Upper lobe of left lung (tissue), 6 donors: ENCODE measurements at regions not wholly inside any gene's neighbourhood (a gene's known extent, or its start where the extent isn't known, plus 50 kb on each side); places are given as distances from the start of the nearest gene placed in this dataset.

Experiments used
- ATAC-seq, 2 donors: fragments of 200-7000 bp; cut with Tn5 transposase; one replicate each; pipeline ENCODE4 v1.9.1; 2022; ENCODE audit warnings: mild to moderate bottlenecking in 2 of 2, moderate library complexity in 2 of 2; ENCODE audit not compliant: low FRiP score in 2 of 2
- DNase-seq, 2 donors: peaks; one replicate each; pipeline ENCODE4 v3.0.0-alpha.2; 2019 to 2020
- H3K27ac ChIP-seq, 4 donors: fragments of 200-600 bp; sonication (generic); one replicate each; pipeline ENCODE4 v1.5.1; 2016 to 2019
- H3K27me3 ChIP-seq, 4 donors: fragments of 200-600 bp; sonication (generic); one replicate each; pipeline ENCODE4 v1.5.1; 2017 to 2019
- H3K36me3 ChIP-seq, 4 donors: fragments of 200-600 bp; sonication (generic); one replicate each; pipeline ENCODE4 v1.5.1; 2016 to 2019
- H3K4me1 ChIP-seq, 4 donors: fragments of 200-600 bp; sonication (generic); one replicate each; pipeline ENCODE4 v1.5.1; 2018 to 2019
- H3K4me3 ChIP-seq, 4 donors: fragments of 200-600 bp; sonication (generic); one replicate each; pipeline ENCODE4 v1.5.1; 2017 to 2019; ENCODE audit warnings: mild to moderate bottlenecking in 2 of 4, moderate library complexity in 1 of 4
- H3K9me3 ChIP-seq, 4 donors: fragments of 200-600 bp; sonication (generic); one replicate each; pipeline ENCODE4 v1.5.1; 2018 to 2019
- EP300 ChIP-seq, 4 donors: sonication (generic); formaldehyde crosslinking; IDR thresholded peaks; one replicate each; pipeline ENCODE4 v1.5.1; 2017; ENCODE audit warnings: antibody characterized with exemption in 4 of 4, control low read depth in 2 of 4
- POLR2A ChIP-seq, 4 donors: fragments of 450-650 bp; IDR thresholded peaks; one replicate each; pipeline ENCODE4 v1.5.1; 2016 to 2017; ENCODE audit warnings: antibody characterized with exemption in 4 of 4, mild to moderate bottlenecking in 2 of 4
- POLR2AphosphoS5 ChIP-seq, 2 donors: sonication (generic); formaldehyde crosslinking; IDR thresholded peaks; one replicate each; pipeline ENCODE4 v1.5.1; 2017; ENCODE audit warnings: antibody characterized with exemption in 2 of 2
- whole genome bisulfite sequencing, 2 donors: methylation state at CpG; one replicate each; pipeline ENCODE4 v1.1.5; 2017 to 2018; 5-methylcytosine and 5-hydroxymethylcytosine counted together
- TF ChIP-seq, protein P1 (sequence below), 6 experiments: fragments of 450-650 bp in 4 of 6; fragments of 200-600 bp in 2 of 6; sonication (generic) in 2 of 6; IDR thresholded peaks; one replicate each; pipeline ENCODE4 v1.5.1; 2016 to 2019; ENCODE audit warnings: antibody characterized with exemption in 6 of 6
- donor health status: DM: no; HTN: no; CAD: no; lungs with moderate emphysema.
- donor health status: DM: no; HTN: yes; CAD: no; lungs with severe emphysema.

DNA sequence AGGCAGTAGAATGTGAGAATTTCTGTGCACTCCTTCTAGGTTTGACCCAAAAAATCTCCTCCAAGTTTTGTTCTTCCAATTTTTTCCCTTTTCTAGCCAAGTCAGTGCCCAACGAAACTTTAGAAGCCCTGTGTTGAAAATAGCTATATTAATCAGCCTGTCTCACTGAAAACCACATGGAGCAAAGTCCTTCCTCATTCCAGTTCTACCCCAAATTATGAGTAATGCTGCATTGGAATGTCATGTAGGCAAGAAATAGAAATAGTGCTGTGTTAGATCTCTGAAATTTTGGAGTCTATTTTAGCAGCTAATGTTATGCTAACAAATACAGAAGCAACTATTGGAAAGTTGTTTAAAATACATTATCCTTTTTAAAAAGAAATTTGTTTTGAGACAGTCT lies 725.5 kb downstream of the TBC1D32 start:
- Histone ChIP-seq H3K9me3 (no peaks in the 10 kb centered on the region), H3K27ac (no peak overlapping the region), H3K27me3 (no peaks in the 10 kb centered on the region), H3K4me1 (no peaks in the 10 kb centered on the region), H3K4me3 (no peak overlapping the region), H3K36me3 (no peaks in the 10 kb centered on the region)
- TF ChIP-seq, protein P1, sequence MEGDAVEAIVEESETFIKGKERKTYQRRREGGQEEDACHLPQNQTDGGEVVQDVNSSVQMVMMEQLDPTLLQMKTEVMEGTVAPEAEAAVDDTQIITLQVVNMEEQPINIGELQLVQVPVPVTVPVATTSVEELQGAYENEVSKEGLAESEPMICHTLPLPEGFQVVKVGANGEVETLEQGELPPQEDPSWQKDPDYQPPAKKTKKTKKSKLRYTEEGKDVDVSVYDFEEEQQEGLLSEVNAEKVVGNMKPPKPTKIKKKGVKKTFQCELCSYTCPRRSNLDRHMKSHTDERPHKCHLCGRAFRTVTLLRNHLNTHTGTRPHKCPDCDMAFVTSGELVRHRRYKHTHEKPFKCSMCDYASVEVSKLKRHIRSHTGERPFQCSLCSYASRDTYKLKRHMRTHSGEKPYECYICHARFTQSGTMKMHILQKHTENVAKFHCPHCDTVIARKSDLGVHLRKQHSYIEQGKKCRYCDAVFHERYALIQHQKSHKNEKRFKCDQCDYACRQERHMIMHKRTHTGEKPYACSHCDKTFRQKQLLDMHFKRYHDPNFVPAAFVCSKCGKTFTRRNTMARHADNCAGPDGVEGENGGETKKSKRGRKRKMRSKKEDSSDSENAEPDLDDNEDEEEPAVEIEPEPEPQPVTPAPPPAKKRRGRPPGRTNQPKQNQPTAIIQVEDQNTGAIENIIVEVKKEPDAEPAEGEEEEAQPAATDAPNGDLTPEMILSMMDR (IDR thresholded peaks at IDR 0.05), result no peak
- no peak for TF ChIP-seq POLR2AphosphoS5 (IDR thresholded peaks at IDR 0.05)
- no peak for TF ChIP-seq POLR2A (IDR thresholded peaks at IDR 0.05)
- TF ChIP-seq EP300 (IDR thresholded peaks at IDR 0.05), result no peak
- 35 to 47% methylated on average over 1 of the region's 1 CpG for WGBS, 2 donors
- ATAC-seq, result no peak
- no peak for DNase-seq

- no peaks in the 10 kb centered on the region for H3K9me3 ChIP-seq
- H3K4me1 ChIP-seq, result no peaks in the 10 kb centered on the region
- DNase-seq (no peak), ATAC-seq (no peak)
- H3K4me3 ChIP-seq, result no peak overlapping the region
- H3K36me3 ChIP-seq, result no peaks in the 10 kb centered on the region
- no peaks in the 10 kb centered on the region for H3K27me3 ChIP-seq
- TF ChIP-seq EP300 (IDR thresholded peaks at IDR 0.05) (no peak), POLR2A (IDR thresholded peaks at IDR 0.05) (no peak), POLR2AphosphoS5 (IDR thresholded peaks at IDR 0.05) (no peak)
- TF ChIP-seq, protein P1 (IDR thresholded peaks at IDR 0.05), result no peak
- no peak overlapping the region for H3K27ac ChIP-seq
- 57 to 83% methylated on average over 4 of the region's 4 CpGs for WGBS, 2 donors
These were observed 727.5 kb downstream of the TBC1D32 start for GRCh38 chr6:120606743-120607142.

- Histone ChIP-seq H3K27me3 (no peaks in the 10 kb centered on the region), H3K4me1 (no peaks in the 10 kb centered on the region), H3K36me3 (no peaks in the 10 kb centered on the region), H3K9me3 (no peaks in the 10 kb centered on the region), H3K4me3 (no peak overlapping the region), H3K27ac (no peak overlapping the region)
- DNase-seq (no peak), ATAC-seq (no peak)
- 67 to 72% methylated on average over 1 of the region's 1 CpG for WGBS, 2 donors
- TF ChIP-seq, protein P1 (IDR thresholded peaks at IDR 0.05), result no peak
- no peak for TF ChIP-seq EP300 (IDR thresholded peaks at IDR 0.05)
- TF ChIP-seq POLR2A (IDR thresholded peaks at IDR 0.05), result no peak
- no peak for TF ChIP-seq POLR2AphosphoS5 (IDR thresholded peaks at IDR 0.05)
These were observed 729.8 kb downstream of the TBC1D32 start for GRCh38 chr6:120604510-120604909.

GRCh38 chr6:120590611-120591010 lies 743.7 kb downstream of the TBC1D32 start:
- Histone ChIP-seq H3K4me3 (no peak overlapping the region), H3K9me3 (no peaks in the 10 kb centered on the region), H3K27me3 (no peaks in the 10 kb centered on the region), H3K36me3 (no peaks in the 10 kb centered on the region), H3K4me1 (no peaks in the 10 kb centered on the region), H3K27ac (no peak overlapping the region)
- no peak for TF ChIP-seq EP300 (IDR thresholded peaks at IDR 0.05)
- no peak for TF ChIP-seq POLR2A (IDR thresholded peaks at IDR 0.05)
- TF ChIP-seq, protein P1 (IDR thresholded peaks at IDR 0.05), result no peak
- TF ChIP-seq POLR2AphosphoS5 (IDR thresholded peaks at IDR 0.05), result no peak
- 31 to 47% methylated on average over 1 of the region's 1 CpG for WGBS, 2 donors
- DNase-seq, result no peak
- no peak for ATAC-seq

DNA sequence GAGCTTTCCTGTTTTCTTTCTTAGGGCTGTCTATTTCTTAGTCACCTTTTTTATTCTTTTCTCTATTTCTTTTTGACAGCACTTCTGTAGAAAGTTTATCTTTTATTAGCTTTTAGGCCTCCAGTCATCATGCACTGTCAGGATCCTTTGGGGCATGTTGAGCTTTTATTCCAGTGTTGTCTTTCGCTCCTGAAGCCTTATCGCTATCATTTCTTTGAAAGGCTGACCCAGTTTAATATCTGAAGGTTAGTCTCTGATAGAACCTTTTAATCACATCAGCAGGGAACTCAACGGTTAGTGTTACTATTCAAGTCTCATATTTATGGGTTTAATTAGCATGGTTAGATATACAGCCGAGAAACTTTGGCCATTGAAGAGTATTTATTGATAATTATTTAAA lies 745.9 kb downstream of the TBC1D32 start:
- H3K4me3 ChIP-seq, result no peak overlapping the region
- no peaks in the 10 kb centered on the region for H3K36me3 ChIP-seq
- H3K27ac ChIP-seq, result no peak overlapping the region
- 86 to 90% methylated on average over 4 of the region's 4 CpGs for WGBS, 2 donors
- no peak for TF ChIP-seq POLR2AphosphoS5 (IDR thresholded peaks at IDR 0.05)
- no peak for DNase-seq
- no peak for ATAC-seq
- H3K9me3 ChIP-seq, result no peaks in the 10 kb centered on the region
- H3K27me3 ChIP-seq, result no peaks in the 10 kb centered on the region
- no peaks in the 10 kb centered on the region for H3K4me1 ChIP-seq
